ENCODE measurements at regions not wholly inside any gene's neighbourhood (a gene's known extent, or its start where the extent isn't known, plus 50 kb on each side); places are given as distances from the start of the nearest gene placed in this dataset.

GRCh38 chr7:33661430-33662160 is 243.7 kb upstream of the BMPER start:
- no peak for DNase-seq

DNA sequence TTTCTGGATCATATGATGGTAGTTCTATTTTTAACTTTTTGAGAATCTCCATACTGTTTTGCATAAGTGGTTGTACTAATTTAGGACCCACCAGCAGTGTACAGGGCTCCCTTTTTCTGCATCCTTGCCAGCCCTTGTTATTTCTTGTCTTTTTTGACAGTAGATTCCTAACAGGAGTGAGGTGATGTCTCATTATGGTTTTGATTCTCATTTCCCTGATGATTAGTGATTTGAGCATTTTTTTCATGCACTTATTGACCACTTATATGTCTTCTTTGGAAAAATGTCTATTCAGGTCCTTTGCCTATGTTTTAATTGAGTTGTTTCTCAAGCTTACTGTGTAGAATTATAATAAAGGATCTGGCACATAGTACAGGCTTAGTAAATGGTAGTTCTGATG is 238.8 kb upstream of the BMPER start:
- no peak for DNase-seq

GRCh38 chr7:33667196-33667595 is 238.1 kb upstream of the BMPER start:
- DNase-seq = no peak

DNA sequence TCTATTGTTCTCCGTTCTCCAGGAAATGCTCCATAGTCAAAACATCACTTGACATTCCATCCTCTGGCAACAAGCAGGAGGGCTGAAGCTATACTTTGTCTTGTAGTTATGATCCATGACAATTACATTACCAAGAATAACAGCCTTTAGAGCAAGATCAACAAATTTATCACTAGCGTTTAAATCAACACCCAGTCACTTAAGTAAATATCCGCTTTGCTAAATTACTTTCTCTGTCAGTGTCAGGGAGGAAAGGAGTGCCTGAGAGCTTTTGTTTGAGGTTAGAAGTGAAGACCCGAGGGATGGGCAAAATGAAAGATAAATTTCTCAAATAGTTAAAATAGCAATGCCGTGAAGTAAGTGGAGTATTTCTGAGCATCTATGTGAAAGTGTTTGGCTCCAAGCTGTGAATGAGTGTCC is 236.1 kb upstream of the BMPER start:
- DNase-seq = no peak

GRCh38 chr7:33671531-33672262 is 233.6 kb upstream of the BMPER start:
- no peak for DNase-seq

DNA sequence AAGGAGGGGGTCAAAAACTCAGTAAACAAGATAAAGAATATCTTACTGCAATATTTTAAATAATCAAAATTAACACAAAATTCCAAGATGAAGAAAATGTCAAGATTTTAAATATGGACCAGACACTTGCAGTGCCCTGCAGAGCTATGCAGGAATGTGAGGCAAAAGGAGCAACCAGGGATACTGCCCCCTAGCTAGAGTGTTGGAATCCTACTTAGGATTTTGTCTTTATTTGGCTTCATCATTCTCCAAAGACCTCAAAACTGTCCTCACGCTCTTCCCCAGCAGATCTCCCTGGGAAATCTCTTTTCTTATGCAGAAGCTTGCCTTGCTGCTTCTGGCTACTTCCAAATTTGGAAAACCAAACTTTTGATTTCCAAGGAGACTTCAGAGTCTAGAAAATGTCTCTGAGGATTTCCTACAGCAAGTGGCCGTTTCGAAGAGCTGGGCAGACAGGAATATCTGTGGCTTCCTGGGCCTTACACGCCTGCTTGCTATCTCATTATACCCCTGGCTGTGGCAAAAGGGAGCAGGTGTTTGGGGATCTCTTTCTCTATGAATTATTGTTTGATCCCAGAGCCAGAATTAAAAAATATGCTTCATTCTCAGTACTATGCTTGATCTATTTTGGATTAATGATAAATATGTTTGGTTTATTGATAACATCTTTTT is 232.2 kb upstream of the BMPER start:
- no peak for DNase-seq

DNA sequence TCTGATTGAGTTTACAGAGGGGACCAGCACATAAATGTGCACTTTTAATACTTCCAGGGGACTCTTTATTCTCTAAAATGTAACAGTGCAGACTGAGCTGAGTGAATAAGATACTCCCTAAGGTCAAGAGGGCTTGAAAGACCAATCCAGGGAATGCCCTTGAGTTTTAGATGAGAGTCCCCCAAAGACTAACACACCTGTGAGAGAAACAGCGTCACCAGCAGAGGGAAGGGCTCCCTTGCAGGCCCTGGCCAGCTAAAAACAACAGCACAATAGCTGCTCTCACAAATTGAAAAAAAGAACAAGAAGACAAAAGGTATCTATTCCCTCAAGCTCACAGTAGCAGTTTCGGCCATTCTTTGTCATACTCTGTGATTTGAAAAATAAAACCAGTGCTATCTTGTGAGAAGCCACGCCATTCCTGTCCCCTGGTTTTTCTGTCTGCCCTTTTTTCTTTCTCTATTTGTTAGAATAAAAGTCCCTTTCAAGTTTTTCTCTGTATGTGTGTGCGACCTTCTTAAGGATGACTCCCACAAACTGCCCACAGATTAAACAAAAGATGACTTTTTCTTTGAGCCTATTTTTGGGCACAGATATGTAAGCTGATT is 230.4 kb upstream of the BMPER start:
- no peak for DNase-seq

- no peak for DNase-seq
These were observed 227.8 kb upstream of the BMPER start for GRCh38 chr7:33677556-33677955.

DNA sequence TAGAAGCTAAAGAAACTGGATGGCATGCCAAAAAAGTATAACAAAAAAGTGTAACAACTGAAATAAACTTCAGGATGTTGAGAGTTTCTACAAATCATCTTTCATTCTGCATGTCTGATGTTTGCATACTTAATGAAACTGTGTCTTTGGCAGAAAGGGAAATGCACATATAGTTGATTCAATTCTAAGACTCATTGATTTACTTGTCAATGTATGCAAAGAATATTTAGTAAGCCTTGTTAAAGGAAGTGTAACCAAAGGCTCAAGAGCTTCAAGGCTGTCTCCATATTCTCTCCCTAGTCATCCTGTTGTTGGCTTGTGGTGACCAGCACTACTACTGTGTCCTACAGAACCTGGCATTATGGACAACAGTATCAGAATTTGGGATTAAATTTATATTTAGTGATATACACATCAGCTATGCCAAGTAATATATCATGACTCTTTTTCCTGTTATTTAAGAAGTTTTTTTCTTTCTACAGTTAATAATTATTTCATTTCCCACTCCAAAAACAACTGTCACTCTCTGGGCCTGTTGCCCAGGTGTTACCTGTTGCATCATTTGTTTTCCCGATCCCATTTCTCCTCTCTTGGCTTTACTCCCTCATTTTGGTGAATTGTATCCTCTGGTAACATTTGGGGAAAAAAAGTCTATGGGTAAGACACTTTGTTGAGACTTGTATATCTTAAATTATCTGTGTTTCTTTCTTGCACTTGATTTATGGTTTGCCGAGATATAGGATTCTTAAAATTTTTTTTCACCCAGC is 226.6 kb upstream of the BMPER start:
- DNase-seq = no peak

DNA sequence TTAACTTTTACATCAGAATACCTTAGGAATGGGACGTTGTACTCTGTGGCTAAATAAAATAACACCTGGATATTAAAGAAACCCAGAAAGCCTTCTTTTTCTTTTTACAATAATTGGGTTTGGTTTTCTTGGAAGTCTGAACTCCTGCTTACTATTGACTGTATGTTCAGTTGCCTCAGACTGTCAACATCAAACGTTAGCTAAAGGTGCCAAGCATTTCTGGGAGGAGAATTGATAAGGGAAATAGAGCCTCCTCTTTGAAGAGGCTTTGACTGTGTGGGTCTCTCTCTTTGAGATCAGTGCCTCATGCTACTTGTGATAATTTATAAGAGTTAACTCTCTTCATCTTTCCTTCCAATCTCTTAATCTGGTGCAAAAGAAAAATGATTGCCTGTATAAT is 224.7 kb upstream of the BMPER start:
- DNase-seq = no peak

DNA sequence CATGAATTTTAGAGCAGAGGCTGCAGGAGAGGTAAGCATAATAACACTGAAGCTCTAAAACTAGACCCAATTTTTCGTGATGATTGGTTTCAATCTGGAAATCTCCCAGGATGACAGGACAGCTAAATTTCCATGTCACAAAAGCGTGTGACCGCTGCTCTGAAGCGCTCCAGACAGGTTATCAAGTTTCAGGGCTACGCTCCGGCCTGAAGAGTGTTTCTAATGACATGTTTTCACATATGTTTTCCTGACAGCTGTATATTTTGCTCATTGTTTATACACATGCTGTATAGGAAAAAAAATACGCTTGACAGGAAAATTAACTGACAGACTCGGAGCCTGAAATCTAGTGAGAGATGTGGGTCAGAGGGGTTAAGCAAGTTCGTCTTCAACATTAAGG is 219.8 kb upstream of the BMPER start:
- DNase-seq = no peak

- DNase-seq = peak; percentile 47
These were observed 219.2 kb upstream of the BMPER start for GRCh38 chr7:33685981-33686683.

DNA sequence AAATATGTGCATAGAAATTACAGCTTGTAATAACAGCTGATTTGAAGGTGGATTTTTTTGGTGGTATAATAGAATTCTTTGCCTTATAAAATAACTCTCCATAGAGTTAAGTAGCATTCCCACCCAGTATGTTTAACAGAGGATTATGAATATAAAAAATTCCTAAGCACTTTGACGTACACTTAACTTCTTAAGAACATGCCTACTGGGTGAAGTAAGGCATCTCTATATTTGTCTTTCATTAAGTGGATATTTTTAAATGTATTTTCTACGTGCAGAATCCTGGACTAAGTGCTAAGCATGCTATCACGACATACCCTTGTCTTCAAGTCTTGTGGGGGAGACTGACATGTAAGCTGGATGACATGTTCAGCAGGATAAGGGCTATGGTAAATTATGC is 217.7 kb upstream of the BMPER start:
- no peak for DNase-seq

GRCh38 chr7:33691180-33691579 is 214.2 kb upstream of the BMPER start:
- no peak for DNase-seq

- no peak for DNase-seq
These were observed 212.4 kb upstream of the BMPER start for GRCh38 chr7:33692956-33693355.

GRCh38 chr7:33694006-33694405 is 211.3 kb upstream of the BMPER start:
- DNase-seq = no peak

GRCh38 chr7:33697616-33698015 is 207.7 kb upstream of the BMPER start:
- DNase-seq = no peak

- DNase-seq = no peak
These were observed 207.3 kb upstream of the BMPER start for GRCh38 chr7:33698041-33698440.

DNA sequence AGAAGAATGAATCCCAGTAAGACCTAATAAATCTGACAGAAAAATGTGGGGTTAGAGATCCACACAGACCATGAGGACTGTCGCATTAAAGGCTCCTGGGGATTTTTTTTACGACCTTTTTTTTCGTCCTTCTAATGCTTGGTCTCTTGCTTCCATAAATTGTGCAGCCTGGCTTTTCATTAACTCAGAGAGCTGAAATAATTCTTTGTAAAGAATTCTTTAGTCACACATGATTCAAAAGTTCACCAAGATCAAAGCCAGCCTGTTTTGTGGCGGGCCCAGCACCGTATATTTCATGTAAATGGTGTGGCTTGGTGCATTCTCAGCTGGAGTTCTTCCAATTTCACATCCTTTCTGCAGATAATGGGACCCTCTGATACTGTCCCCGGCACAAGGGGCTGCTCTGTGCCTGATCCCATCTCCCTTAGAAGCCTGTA is 206.6 kb upstream of the BMPER start:
- DNase-seq = no peak

DNA sequence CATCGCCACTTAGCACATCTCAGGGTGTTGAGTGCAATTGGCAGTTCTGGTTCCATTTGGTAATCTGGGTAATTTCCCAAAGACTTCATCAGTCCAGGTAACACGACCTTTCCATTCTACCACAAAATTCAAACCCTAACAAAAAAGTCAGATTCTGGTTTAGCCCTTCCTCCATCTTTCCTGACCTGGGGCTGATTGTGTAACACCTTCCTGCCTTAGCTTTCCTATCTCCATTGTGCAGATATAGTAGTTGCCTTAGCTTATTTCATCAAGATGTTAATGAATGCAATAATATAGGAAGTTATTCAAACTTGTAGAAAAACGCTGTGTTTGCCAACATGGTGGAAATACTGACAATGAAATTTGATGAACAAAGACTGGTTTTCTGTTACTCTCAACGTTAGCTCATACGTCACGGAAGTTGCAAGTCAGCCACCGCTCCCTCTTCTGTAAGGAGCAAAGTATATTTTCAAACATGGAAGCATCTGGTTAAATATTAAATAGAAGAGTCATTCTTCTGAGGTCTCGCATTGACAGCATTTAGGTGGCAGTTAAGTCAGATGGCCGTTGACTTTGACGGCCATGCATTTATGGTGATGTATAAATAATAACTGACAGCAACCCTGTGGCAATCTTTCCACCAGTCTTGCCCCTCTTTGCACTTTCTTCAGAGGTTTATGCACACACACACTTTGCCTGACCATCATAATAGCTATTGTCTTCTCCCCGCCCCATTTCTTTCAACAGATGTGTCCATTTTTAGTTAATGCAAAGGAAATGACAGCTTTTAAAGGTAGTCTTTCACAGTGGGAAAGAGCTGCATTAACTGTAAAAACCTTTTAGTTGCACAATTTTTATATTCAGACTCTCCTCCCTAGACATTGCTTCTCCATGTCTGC is 205.1 kb upstream of the BMPER start:
- no peak for DNase-seq

DNA sequence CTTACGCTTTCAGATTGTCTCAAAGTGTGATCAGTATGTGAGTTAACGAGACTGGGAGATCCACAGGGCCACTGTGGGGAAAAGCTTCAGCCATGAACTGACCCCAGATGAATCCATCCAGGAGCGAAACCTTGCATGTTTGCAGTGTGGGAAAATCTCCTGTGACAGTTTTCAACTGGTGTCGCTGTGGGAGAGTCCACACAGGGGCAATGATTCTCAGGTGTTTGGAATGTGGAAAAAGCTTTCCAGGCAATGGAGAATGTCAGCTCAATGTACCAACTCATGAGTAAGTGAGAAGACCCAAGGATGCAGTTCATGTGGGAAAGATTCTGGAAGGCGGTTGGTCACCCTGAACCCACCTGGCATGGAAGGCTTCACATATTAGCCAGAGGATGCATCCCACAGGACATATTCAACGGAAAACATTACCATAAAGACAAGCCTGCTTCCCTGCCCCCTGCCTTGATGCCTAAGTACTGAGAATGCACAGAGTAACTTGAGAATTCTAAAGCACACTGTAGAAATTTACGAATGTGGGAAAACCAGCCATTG is 204.1 kb upstream of the BMPER start:
- no peak for DNase-seq

All from RPMI8226 (cell line).